A549 (cell line): ENCODE measurements at regions not wholly inside any gene's neighbourhood (a gene's known extent, or its start where the extent isn't known, plus 50 kb on each side); places are given as distances from the start of the nearest gene placed in this dataset.

Experiments
- ATAC-seq, 2 experiments: fragments of 200-7000 bp in 1 of 2; fragments of >200 bp in 1 of 2; cut with Nextera tagmentation in 1 of 2; cut with Tn5 transposase in 1 of 2; 3 replicates each; pipeline versions ENCODE4 v1.8.0 to v1.9.1; 2018 to 2020; ENCODE audit warnings: mild to moderate bottlenecking in 1 of 2, moderate library complexity in 1 of 2
- CTCF ChIA-PET: fragments of 300-600 bp; sonication (Branson Sonifier 250); formaldehyde crosslinking; extraction: SDS; loops from one replicate; lab custom pipeline; 2021; ENCODE audit warnings: antibody characterized with exemption, inconsistent platforms; lab: Yijun Ruan, JAX
- POLR2A ChIA-PET: fragments of 350-600 bp; formaldehyde crosslinking; extraction: SDS; loops from one replicate; lab custom pipeline; 2021; ENCODE audit warnings: antibody characterized with exemption, inconsistent platforms; lab: Yijun Ruan, JAX
- DNase-seq, 2 experiments: peaks; one replicate each; pipeline versions ENCODE4 v3.0.0 to v3.0.0-alpha.2; 2011 to 2016; ENCODE audit warnings: low read depth in 1 of 2, low spot score in 1 of 2
- FAIRE-seq: peaks from 2 replicates; lab custom pipeline; 2011; peaks lifted over from hg19 to GRCh38; lab: Jason Lieb, UNC
- H3K27ac ChIP-seq, 2 experiments: fragments of >200 bp; sonication (Bioruptor Twin); formaldehyde crosslinking; 3 replicates each; pipeline ENCODE4 v1.5.1; 2016 to 2017
- H3K4me1 ChIP-seq: fragments of >200 bp; sonication (Bioruptor Twin); formaldehyde crosslinking; 3 replicates; pipeline ENCODE4 v1.6.1; 2016
- H3K4me2 ChIP-seq: fragments of >200 bp; sonication (Bioruptor Twin); formaldehyde crosslinking; 3 replicates; pipeline ENCODE4 v1.6.1; 2016
- H3K4me3 ChIP-seq: fragments of >200 bp; sonication (Bioruptor Twin); formaldehyde crosslinking; 3 replicates; pipeline ENCODE4 v1.5.1; 2016
- H3K9me3 ChIP-seq: fragments of >200 bp; sonication (Bioruptor Twin); formaldehyde crosslinking; 3 replicates; pipeline ENCODE4 v1.6.1; 2016
- BHLHE40 ChIP-seq: IDR thresholded peaks from 2 replicates; pipeline ENCODE4 v1.6.1; 2012; ENCODE audit warnings: low read depth, low read length, inconsistent platforms
- CHD4 ChIP-seq: fragments of 200-600 bp; sonication (generic); IDR thresholded peaks from 2 replicates; pipeline ENCODE4 v1.6.1; 2016; ENCODE audit warnings: antibody characterized with exemption, mild to moderate bottlenecking, borderline replicate concordance
- CTCF ChIP-seq: fragments of >200 bp; sonication (Bioruptor Twin); formaldehyde crosslinking; IDR thresholded peaks from 3 replicates; pipeline ENCODE4 v1.5.1; 2016
- E2F6 ChIP-seq: IDR thresholded peaks from 2 replicates; pipeline ENCODE4 v1.6.1; 2012; ENCODE audit warnings: low read depth, borderline replicate concordance
- ELK1 ChIP-seq: fragments of 150-350 bp; IDR thresholded peaks from 2 replicates; pipeline ENCODE4 v1.6.1; 2014; ENCODE audit warnings: low read depth, mild to moderate bottlenecking, low read length
- FOXS1 ChIP-seq: fragments of 250-450 bp; sonication (Bioruptor Pico); IDR thresholded peaks from 2 replicates; pipeline ENCODE4 v1.5.0; 2020; ENCODE audit warnings: mild to moderate bottlenecking, moderate library complexity
- HDAC2 ChIP-seq: fragments of 200-600 bp; sonication (generic); IDR thresholded peaks from 2 replicates; pipeline ENCODE4 v1.6.1; 2016
- HEYL ChIP-seq: fragments of 250-450 bp; sonication (Bioruptor Pico); IDR thresholded peaks from 2 replicates; pipeline ENCODE4 v1.8.0; 2021; ENCODE audit warnings: mild to moderate bottlenecking, moderate library complexity
- HOXB5 ChIP-seq: fragments of 250-450 bp; sonication (Bioruptor Pico); IDR thresholded peaks from 2 replicates; pipeline ENCODE4 v1.5.0; 2020; ENCODE audit warnings: mild to moderate bottlenecking, moderate library complexity
- JUN ChIP-seq, 2 experiments: fragments of >200 bp; sonication (Bioruptor Twin); formaldehyde crosslinking; IDR thresholded peaks; 2 replicates in 1 of 2; 3 replicates in 1 of 2; pipeline ENCODE4 v1.6.1; 2016 to 2017
- KDM1A ChIP-seq: fragments of 200-600 bp; sonication (generic); IDR thresholded peaks from 2 replicates; pipeline ENCODE4 v1.6.1; 2016; ENCODE audit warnings: low read depth, mild to moderate bottlenecking
- MAZ ChIP-seq: fragments of 150-350 bp; IDR thresholded peaks from 2 replicates; pipeline ENCODE4 v1.6.1; 2014; ENCODE audit warnings: antibody characterized with exemption, low read depth, low read length, borderline replicate concordance
- NFE2L2 ChIP-seq: fragments of 150-350 bp; conservative IDR thresholded peaks from 2 replicates; pipeline ENCODE4 v1.6.1; 2014; ENCODE audit warnings: low read length
- NPAS2 ChIP-seq: fragments of 250-450 bp; sonication (Bioruptor Pico); IDR thresholded peaks from 2 replicates; pipeline ENCODE4 v1.8.0; 2022; ENCODE audit warnings: mild to moderate bottlenecking, moderate library complexity, borderline replicate concordance
- RAD21 ChIP-seq, 2 experiments: fragments of >200 bp in 1 of 2; sonication (Bioruptor Twin) in 1 of 2; formaldehyde crosslinking in 1 of 2; IDR thresholded peaks in 1 of 2; conservative IDR thresholded peaks in 1 of 2; 2 replicates in 1 of 2; 3 replicates in 1 of 2; pipeline ENCODE4 v1.6.1; 2012 to 2018; ENCODE audit warnings: inconsistent platforms in 1 of 2
- SMC3 ChIP-seq: fragments of >200 bp; sonication (Bioruptor Twin); formaldehyde crosslinking; IDR thresholded peaks from 3 replicates; pipeline ENCODE4 v1.6.1; 2018; ENCODE audit warnings: inconsistent platforms
- ZC3H11A ChIP-seq: fragments of 450-650 bp; IDR thresholded peaks from 2 replicates; pipeline ENCODE4 v1.6.1; 2014; ENCODE audit warnings: antibody characterized with exemption, mild to moderate bottlenecking
- ZFP36 ChIP-seq: fragments of 450-650 bp; IDR thresholded peaks from 2 replicates; pipeline ENCODE4 v1.6.1; 2014; ENCODE audit warnings: borderline replicate concordance; ENCODE audit not compliant: partially characterized antibody
- WGBS: methylation state at CpG from one replicate; pipeline ENCODE4 v1.1.6; 2017; ENCODE audit errors: missing lambda C conversion rate; 5-methylcytosine and 5-hydroxymethylcytosine counted together
- TF ChIP-seq, protein P1 (sequence below): IDR thresholded peaks from 2 replicates; pipeline ENCODE4 v1.6.1; 2012
- TF ChIP-seq, protein P2 (sequence below): fragments of 250-450 bp; sonication (Bioruptor Pico); IDR thresholded peaks from 2 replicates; pipeline ENCODE4 v1.5.0; 2020; ENCODE audit warnings: low read depth, mild to moderate bottlenecking, moderate library complexity

- no peak for FAIRE-seq
- no peak overlapping the region for H3K4me3 ChIP-seq
- POLR2A ChIA-PET = no interaction called here
These were observed 411.7 kb downstream of the DSEL start for GRCh38 chr18:67104700-67105284.

GRCh38 chr18:67094123-67094522, 422.4 kb downstream of the DSEL start:
- ATAC-seq (no peak), DNase-seq (no peak), FAIRE-seq (no peak)
- ChIA-PET POLR2A (no interaction called here), CTCF (no interaction called here)
- H3K9me3 ChIP-seq = no peaks in the 10 kb centered on the region
- H3K27ac ChIP-seq = no peak overlapping the region
- no peak overlapping the region for H3K4me3 ChIP-seq
- TF ChIP-seq HEYL (CRISPR knock-in tag) (no peak), CHD4 (no peak), KDM1A (no peak), NFE2L2 (no peak), HDAC2 (no peak), HOXB5 (no peak), ELK1 (no peak), BHLHE40 (no peak), MAZ (no peak), ZC3H11A (no peak), JUN (IDR thresholded peaks at IDR 0.05) (no peak), NPAS2 (CRISPR knock-in tag) (no peak), ZFP36 (no peak), E2F6 (no peak)
- TF ChIP-seq, protein P1, sequence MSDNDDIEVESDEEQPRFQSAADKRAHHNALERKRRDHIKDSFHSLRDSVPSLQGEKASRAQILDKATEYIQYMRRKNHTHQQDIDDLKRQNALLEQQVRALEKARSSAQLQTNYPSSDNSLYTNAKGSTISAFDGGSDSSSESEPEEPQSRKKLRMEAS = no peak
- TF ChIP-seq, protein P2, sequence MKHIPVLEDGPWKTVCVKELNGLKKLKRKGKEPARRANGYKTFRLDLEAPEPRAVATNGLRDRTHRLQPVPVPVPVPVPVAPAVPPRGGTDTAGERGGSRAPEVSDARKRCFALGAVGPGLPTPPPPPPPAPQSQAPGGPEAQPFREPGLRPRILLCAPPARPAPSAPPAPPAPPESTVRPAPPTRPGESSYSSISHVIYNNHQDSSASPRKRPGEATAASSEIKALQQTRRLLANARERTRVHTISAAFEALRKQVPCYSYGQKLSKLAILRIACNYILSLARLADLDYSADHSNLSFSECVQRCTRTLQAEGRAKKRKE (CRISPR knock-in tag) = no peak
- H3K4me1 ChIP-seq = no peaks in the 10 kb centered on the region
- H3K4me2 ChIP-seq = no peak overlapping the region
- 8% methylated on average over 2 of the region's 2 CpGs for WGBS

More at GRCh38 chr18:67104700-67105284, 411.7 kb downstream of the DSEL start:
- ATAC-seq (peak; percentile 89 to 91; a peak in 5 of 6 replicates), DNase-seq (peak; percentile 1 to 68)
- no peaks in the 10 kb centered on the region for H3K9me3 ChIP-seq
- CTCF ChIA-PET = interaction anchor here (0.6 to 2.3 kb wide), 7 partner anchors 9 to 109 kb away, joined by 3 to 16 read pairs (median 3); no protein-coding TSS in a partner anchor
- no peak overlapping the region for H3K27ac ChIP-seq
- H3K4me1 ChIP-seq = no peaks in the 10 kb centered on the region
- TF ChIP-seq FOXS1 (CRISPR knock-in tag) (no peak), CTCF (peak; percentile 57), ZC3H11A (no peak), SMC3 (peak; percentile 64), RAD21 (conservative IDR thresholded peaks at IDR 0.05 in 1 of 2, IDR thresholded peaks at IDR 0.05 in 1 of 2) (peak; percentile 35 to 40; a peak in 3 of 5 replicates)
- 2% methylated on average over 7 of the region's 7 CpGs for WGBS
- H3K4me2 ChIP-seq = no peak overlapping the region
